Stimulated activated CD8-positive, alpha-beta memory T cell treated with anti-CD3 and anti-CD28 coated beads, Interleukin-12 subunit alpha, Interleukin-12 subunit beta, amount 100 ng/mL, for 24 hours (primary cell): ENCODE measurements at regions not wholly inside any gene's neighbourhood (a gene's known extent, or its start where the extent isn't known, plus 50 kb on each side); places are given as distances from the start of the nearest gene placed in this dataset.

Source experiments
- DNase-seq: peaks from one replicate; pipeline ENCODE4 v3.0.0-alpha.2; 2020; ENCODE audit errors: extremely low read depth

- DNase-seq = no peak
Measured at GRCh38 chr6:24987446-24988115, 51.8 kb upstream of the RIPOR2 start.

GRCh38 chr6:24988562-24988961, 52.8 kb upstream of the RIPOR2 start:
- DNase-seq = no peak

DNA sequence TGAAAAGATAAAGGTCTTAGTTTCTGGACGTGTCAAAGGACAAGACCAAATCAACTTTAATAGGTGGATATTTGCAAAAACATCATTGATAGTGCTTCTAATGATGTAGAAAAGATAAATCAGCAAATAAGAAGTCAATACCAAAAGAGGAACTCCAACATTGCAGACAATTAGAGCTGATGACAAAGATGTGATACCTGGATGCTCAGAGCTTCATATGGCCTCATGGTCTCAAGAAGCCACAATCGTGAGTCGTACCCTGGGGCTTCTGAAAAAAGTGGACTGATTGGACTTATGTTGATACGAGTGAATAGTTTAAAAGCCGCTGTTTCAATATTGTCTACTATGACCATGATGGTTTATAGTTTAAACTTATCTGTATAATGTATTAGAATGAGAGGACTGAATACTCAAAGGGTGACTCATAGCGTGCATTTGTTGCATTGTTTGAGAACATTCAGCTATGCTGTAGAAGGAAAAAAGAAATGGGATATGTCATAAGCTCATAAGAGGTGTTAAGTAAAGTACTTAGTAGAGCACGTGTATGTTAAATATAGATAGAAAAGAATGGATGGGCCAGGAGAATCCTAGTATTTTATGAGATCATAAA, 54.6 kb upstream of the RIPOR2 start:
- DNase-seq = no peak

DNA sequence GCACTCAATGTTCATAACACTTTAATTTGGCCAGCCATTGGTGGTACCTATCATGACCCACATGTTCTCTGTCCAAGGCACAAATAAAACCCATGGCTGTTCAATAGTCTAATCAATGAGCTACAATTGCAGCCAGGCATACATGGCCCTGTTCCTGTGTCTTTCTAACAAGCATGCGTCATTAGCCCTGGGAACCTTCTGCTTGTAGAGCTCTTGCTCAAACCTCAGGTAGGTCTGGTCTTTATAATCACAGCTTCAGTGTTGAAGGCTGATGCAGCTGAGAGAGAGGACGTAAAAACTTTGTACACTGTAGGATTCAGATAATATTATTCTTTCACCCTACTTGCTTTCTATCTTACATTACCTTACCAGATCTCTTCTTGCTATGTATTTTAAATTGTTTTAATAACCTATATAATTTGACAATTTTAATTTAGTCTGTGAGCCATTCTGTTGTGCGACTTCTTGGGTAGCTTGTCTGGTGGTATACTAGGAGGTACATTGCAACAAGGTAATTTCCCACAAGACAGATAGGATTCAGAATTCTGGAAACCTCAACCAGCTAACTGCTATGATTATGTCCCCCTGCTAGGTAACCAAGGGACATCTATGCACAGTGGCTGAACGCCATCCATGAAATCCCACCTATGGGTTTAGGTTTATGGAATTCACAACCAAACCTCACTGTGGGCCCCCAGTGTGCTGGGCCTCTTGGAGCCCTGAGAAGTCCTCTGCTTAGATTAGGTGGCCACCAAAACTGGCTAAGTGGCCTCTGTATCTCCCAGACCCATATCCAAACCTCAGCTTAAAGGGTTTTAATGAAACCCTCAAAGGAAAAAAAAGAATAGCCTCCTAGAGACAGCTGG, 55.4 kb upstream of the RIPOR2 start:
- no peak for DNase-seq

DNA sequence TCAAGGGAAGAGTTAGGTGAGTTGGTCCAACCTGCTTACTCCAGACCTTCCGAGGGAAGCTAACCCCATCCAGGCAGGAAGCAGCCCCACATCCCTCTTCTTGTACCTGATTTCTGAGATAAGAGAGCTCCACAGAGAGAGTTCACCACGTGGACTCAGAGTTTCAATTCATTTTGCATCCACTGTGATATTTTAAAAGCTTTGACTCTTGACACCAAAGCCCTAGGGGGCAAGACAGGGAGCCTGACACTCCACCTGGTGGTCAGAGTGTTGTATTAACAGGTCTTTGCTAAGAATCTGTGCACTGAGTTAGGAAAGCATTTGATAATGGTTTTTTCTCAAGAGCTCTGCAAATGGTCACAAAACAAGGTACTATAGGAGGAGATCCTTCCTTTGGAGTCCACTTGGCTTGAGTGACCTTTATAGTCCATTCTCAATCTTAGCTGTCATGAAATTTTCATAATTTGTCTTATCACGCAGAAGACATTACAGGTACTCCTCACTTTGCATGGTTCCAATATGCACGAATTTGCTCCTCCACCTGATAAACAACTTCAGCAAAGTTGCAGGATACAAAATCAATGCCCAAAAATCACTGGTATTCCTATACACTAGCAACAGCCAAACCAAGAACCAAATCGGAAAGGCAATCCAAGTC, 56.2 kb upstream of the RIPOR2 start:
- DNase-seq = peak; percentile 35

DNA sequence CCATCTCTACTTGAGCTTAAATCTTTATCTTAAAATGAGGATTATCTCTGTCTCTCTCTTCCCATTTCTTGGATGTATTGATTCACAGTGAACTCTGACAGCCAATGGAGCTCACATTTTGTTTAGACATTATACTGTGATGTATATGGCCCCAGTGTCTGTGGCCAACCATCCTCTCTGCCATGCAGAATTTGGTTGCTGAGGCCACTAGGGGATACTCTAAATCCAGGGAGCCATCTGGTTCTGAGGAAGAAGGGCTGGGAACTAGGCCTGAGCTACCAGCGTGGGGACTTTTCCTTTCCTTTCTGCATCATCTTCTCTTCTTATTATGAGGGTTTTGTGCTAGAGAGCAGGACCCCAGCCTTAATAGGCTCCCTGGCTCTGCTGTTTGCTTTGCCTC, 59.1 kb upstream of the RIPOR2 start:
- DNase-seq = no peak

GRCh38 chr6:24995270-24995669, 59.5 kb upstream of the RIPOR2 start:
- DNase-seq = no peak

- DNase-seq = no peak
Measured at GRCh38 chr6:24996269-24996836, 60.6 kb upstream of the RIPOR2 start.

DNA sequence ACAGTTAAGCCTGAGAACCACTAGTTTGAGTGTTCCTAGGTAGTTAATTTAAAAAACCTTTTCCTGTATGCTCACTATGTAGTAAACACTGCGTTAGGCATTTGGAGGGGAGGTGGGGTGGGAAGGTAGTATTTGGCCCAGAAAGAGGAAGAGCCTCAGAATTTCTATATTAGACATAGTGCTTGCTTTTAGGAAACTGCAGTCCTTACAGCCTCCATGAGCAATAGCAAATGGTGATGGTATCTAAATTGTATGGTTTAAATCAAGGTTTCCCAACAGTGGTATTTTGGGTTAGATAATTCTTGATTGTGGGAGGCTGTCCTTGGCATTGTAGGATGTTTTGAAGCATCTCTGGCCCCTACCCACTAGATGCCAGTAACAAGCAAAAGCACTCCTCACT, 61.5 kb upstream of the RIPOR2 start:
- DNase-seq = no peak

DNA sequence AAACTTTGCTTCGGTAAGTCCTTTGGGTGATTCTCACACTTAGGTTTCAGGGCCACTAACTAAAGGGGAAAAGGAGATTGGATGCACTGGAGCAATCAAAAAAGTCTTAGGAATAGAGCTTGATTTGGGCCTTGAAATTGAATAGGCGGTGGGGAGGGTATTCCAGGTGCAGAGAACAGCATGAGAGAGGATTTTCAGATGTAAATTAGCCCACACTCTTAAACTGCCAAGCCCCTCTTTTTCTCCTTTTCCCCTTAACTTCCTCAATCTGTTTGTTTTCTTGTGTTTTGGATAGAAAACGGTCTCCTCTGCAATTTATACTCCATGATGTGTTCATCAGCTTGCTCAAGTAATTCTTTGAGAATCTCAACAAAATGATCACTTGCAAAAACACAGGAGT, 62.1 kb upstream of the RIPOR2 start:
- no peak for DNase-seq

GRCh38 chr6:25002326-25003091, 66.7 kb upstream of the RIPOR2 start:
- no peak for DNase-seq

GRCh38 chr6:25004357-25004756, 68.6 kb upstream of the RIPOR2 start:
- no peak for DNase-seq

DNA sequence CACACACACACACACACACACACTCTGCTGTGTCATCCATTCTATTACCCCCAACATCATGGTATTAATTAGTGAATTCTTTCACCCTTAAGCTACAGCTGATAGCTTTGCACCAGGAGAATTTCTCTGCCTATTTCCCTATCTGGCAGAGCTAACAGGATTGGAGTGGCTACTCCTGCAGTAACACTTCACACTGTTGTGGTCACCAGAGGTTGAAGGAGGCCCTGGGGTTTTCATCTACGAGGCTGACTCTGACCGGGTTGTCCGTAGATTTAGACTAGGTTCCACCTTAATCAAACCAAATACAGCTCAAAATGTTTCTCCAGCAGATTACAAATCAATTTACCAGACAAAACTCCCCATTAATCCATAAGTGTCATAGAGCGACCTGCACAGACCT, 69.2 kb upstream of the RIPOR2 start:
- no peak for DNase-seq

DNA sequence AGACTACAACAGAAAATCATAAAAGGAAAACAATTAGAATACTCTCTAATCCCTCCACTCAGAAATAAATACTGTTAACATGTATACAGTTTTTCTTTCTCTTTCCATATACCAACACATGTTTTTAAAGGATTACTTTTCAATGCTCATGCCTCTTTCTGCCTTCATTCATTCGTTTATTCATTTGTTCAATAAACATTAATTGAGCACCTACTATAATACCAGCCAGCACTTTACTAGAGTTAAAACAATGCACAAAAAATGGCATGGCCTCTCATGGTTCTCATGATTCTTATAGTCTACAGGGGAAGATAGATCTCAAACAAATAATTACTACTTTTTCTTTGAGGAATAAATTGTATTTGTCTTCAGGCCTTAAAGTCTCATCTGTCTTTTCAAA, 70.3 kb upstream of the RIPOR2 start:
- no peak for DNase-seq

- peak; percentile 16 for DNase-seq
Measured at GRCh38 chr6:25006565-25007001, 70.8 kb upstream of the RIPOR2 start.

DNA sequence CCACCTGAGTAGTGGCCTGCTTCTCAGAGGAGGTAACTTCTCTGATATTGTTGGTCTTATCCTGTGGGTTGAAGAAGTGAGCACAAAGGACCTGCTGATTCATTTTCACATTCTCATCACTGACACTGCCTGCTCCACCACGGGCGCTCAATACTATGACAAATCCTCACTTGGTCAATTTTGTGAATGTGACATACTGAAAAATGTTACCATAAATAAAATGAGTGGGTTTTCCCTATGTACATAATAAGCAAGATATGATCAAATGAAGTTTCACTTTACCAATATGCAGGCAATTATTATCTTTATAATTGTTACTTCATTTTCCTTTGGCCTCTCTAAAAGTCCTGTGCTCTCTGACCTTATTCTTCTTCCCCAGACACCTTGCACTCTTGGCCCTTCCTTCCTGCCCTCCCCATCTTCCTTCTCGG, 71.5 kb upstream of the RIPOR2 start:
- DNase-seq = no peak

DNA sequence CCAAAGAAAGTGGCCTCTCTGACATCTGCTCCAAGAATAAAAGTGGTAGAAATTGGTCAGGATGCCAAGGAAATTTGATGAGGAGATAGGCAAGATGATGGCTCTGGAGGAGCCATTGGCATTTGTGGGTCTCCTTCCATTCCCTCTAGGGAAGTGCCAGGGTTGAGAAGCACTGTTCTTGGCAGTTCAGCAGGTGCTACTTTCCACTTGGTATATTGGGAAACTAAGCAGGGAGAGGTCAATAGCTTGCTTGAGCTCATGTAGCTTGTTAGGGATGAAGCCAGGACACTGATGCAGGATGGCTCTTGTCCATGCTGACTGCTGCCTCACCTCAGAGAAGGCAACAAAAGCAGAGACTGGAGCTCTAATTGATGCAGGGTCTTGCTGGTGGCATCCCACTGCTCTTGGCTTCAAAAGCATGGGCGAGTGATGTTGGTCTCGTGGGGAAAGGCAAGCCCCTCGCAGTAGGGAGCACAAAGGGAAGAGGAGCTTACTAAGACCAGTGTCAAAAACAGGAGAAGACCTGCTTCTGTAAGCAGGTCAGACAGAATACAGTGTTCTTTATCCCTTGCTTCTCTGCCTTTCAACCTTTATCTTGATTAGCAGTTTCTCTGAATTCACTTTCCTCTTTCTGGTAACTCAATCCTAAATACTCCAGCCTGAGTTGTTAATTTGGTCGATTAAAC, 73.1 kb upstream of the RIPOR2 start:
- DNase-seq = no peak

GRCh38 chr6:25009393-25009710, 73.6 kb upstream of the RIPOR2 start:
- no peak for DNase-seq

- DNase-seq = no peak
Measured at GRCh38 chr6:25010176-25010575, 74.4 kb upstream of the RIPOR2 start.

DNA sequence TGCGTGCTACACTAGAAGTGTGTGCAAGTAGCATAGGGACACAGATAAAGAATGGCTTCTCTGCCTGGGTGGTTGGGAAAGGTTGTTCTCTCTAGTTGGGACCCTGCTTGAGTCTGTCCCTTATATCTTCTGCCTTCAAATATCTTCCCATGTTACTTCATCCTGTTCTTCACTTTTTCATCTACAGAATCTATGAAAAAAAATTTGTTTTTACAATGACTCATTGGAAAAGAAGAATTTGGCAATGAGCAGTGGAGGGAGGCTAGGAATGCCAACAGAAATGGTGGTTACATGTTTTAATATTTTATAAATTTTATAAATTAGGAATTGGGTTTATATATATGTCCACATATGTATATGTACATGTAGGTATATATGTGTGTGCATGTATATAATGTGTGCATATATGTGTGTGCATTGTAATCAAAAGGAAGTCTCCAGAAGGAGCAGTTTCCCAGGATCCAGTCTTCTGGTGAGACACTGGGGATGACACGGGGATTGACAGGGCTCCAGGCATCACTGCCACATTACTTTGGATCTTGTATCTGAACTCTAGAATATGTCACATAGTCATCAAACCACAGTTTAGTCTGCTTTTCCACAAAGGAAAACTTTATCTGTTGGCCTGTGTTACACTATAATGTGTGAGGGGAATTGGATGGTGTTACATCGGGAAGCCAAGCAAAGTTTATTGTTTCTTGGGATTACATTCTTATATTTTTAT, 75.3 kb upstream of the RIPOR2 start:
- no peak for DNase-seq
